Neural progenitor cell (in vitro differentiated cells): ENCODE measurements at regions not wholly inside any gene's neighbourhood (a gene's known extent, or its start where the extent isn't known, plus 50 kb on each side); places are given as distances from the start of the nearest gene placed in this dataset.

Source experiments
- DNase-seq: peaks from one replicate; pipeline ENCODE4 v3.0.0-alpha.2; 2016; ENCODE audit warnings: low spot score
- H2AFZ ChIP-seq: fragments of 200-600 bp; sonication (generic); replicated peaks from 2 replicates; pipeline ENCODE4 v1.6.1; 2016; ENCODE audit warnings: antibody characterized with exemption
- H3F3A ChIP-seq: fragments of 200-600 bp; sonication (generic); 2 replicates; pipeline ENCODE4 v1.6.1; 2016; ENCODE audit warnings: antibody characterized with exemption, low read depth
- H3K27ac ChIP-seq: fragments of 200-600 bp; sonication (generic); 2 replicates; pipeline ENCODE4 v1.5.1; 2016; ENCODE audit warnings: mild to moderate bottlenecking
- H3K27me3 ChIP-seq: fragments of 200-600 bp; sonication (generic); 2 replicates; pipeline ENCODE4 v1.6.1; 2016; ENCODE audit warnings: mild to moderate bottlenecking, moderate library complexity
- H3K36me3 ChIP-seq: fragments of 200-600 bp; sonication (generic); 2 replicates; pipeline ENCODE4 v1.5.1; 2016
- H3K4me1 ChIP-seq: fragments of 200-600 bp; sonication (generic); 2 replicates; pipeline ENCODE4 v1.6.1; 2016; ENCODE audit warnings: mixed run types
- H3K4me2 ChIP-seq: fragments of 200-600 bp; sonication (generic); 2 replicates; pipeline ENCODE4 v1.6.1; 2016
- H3K4me3 ChIP-seq: fragments of 200-600 bp; sonication (generic); 2 replicates; pipeline ENCODE4 v1.5.1; 2016
- H3K79me2 ChIP-seq: fragments of 200-600 bp; sonication (generic); 2 replicates; pipeline ENCODE4 v1.6.1; 2016; ENCODE audit warnings: low read depth
- H3K9ac ChIP-seq: fragments of 200-600 bp; sonication (generic); 2 replicates; pipeline ENCODE4 v1.6.1; 2016
- H3K9me3 ChIP-seq: fragments of 200-600 bp; sonication (generic); 2 replicates; pipeline ENCODE4 v1.5.1; 2016; ENCODE audit warnings: low read depth
- H4K20me1 ChIP-seq: fragments of 200-600 bp; sonication (generic); 2 replicates; pipeline ENCODE4 v1.6.1; 2016; ENCODE audit warnings: low read depth
- H3K27ac Mint-ChIP-seq: 3 replicates; pipeline ENCODE4 v1.8.0; 2021; ENCODE audit warnings: mixed read lengths
- H3K27me3 Mint-ChIP-seq: 2 replicates; pipeline ENCODE4 v1.8.0; 2022; ENCODE audit warnings: low read depth, mild to moderate bottlenecking, inconsistent platforms, moderate library complexity, mixed read lengths; ENCODE audit not compliant: insufficient read depth
- H3K36me3 Mint-ChIP-seq: 3 replicates; pipeline ENCODE4 v1.8.0; 2021; ENCODE audit warnings: mixed read lengths
- H3K4me1 Mint-ChIP-seq: 3 replicates; pipeline ENCODE4 v1.8.0; 2021; ENCODE audit warnings: mixed read lengths
- H3K4me3 Mint-ChIP-seq: 3 replicates; pipeline ENCODE4 v1.8.0; 2021; ENCODE audit warnings: mild to moderate bottlenecking, moderate library complexity, mixed read lengths
- H3K9me3 Mint-ChIP-seq: 3 replicates; pipeline ENCODE4 v1.8.0; 2020; ENCODE audit warnings: mixed read lengths
- EZH2 ChIP-seq: fragments of 200-600 bp; sonication (generic); IDR thresholded peaks from 2 replicates; pipeline ENCODE4 v1.6.1; 2017; ENCODE audit warnings: antibody characterized with exemption, mild to moderate bottlenecking, moderate library complexity
- EZH2phosphoT487 ChIP-seq: fragments of 200-600 bp; sonication (generic); IDR thresholded peaks from 2 replicates; pipeline ENCODE4 v1.6.1; 2017; ENCODE audit warnings: antibody characterized with exemption
- TF ChIP-seq, protein P1 (sequence below): fragments of 200-600 bp; sonication (generic); IDR thresholded peaks from 2 replicates; pipeline ENCODE4 v1.5.1; 2017; ENCODE audit warnings: antibody characterized with exemption, mild to moderate bottlenecking

DNA sequence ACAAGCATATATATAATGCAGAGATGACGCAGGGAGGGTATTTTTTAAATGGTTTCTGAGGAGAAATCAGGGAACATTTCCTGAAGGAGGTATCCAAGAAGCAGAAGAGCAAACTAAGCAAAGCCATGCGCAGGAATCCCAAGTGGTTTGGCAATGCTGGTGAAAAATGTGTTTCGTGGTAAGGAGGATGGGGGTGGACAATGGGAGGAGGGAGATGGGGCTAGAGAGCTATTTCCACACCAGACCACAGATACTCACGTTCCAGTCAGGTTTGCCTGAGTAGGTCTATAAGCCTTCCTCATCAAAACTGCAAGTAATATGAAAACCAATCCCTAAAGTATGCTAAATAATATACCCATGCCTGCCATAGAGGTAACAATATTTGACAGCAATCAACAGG is 223.7 kb upstream of the MKLN1 start:
- H3K9me3 ChIP-seq: no peaks in the 10 kb centered on the region
- no peak overlapping the region for H3K4me3 ChIP-seq
- Mint-ChIP-seq H3K27ac (no peak overlapping the region), H3K4me3 (no peak overlapping the region), H3K4me1 (peaks cover 10% of the 10 kb centered on the region), H3K9me3 (no peaks in the 10 kb centered on the region), H3K27me3 (peaks cover 27% of the 10 kb centered on the region), H3K36me3 (no peaks in the 10 kb centered on the region)
- peaks cover 5% of the 10 kb centered on the region for H3K4me1 ChIP-seq
- no peak for TF ChIP-seq EZH2
- TF ChIP-seq, protein P1, sequence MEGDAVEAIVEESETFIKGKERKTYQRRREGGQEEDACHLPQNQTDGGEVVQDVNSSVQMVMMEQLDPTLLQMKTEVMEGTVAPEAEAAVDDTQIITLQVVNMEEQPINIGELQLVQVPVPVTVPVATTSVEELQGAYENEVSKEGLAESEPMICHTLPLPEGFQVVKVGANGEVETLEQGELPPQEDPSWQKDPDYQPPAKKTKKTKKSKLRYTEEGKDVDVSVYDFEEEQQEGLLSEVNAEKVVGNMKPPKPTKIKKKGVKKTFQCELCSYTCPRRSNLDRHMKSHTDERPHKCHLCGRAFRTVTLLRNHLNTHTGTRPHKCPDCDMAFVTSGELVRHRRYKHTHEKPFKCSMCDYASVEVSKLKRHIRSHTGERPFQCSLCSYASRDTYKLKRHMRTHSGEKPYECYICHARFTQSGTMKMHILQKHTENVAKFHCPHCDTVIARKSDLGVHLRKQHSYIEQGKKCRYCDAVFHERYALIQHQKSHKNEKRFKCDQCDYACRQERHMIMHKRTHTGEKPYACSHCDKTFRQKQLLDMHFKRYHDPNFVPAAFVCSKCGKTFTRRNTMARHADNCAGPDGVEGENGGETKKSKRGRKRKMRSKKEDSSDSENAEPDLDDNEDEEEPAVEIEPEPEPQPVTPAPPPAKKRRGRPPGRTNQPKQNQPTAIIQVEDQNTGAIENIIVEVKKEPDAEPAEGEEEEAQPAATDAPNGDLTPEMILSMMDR: no peak
- TF ChIP-seq EZH2phosphoT487: no peak
- no peak overlapping the region for H3K9ac ChIP-seq
- DNase-seq: no peak
- H3K36me3 ChIP-seq: no peaks in the 10 kb centered on the region
- peaks cover 17% of the 10 kb centered on the region for H3F3A ChIP-seq
- no peaks in the 10 kb centered on the region for H3K79me2 ChIP-seq
- H4K20me1 ChIP-seq: no peaks in the 10 kb centered on the region
- H3K27ac ChIP-seq: no peak overlapping the region
- peaks cover 46% of the 10 kb centered on the region for H3K27me3 ChIP-seq
- H3K4me2 ChIP-seq: no peak overlapping the region
- H2AFZ ChIP-seq: no peak overlapping the region

DNA sequence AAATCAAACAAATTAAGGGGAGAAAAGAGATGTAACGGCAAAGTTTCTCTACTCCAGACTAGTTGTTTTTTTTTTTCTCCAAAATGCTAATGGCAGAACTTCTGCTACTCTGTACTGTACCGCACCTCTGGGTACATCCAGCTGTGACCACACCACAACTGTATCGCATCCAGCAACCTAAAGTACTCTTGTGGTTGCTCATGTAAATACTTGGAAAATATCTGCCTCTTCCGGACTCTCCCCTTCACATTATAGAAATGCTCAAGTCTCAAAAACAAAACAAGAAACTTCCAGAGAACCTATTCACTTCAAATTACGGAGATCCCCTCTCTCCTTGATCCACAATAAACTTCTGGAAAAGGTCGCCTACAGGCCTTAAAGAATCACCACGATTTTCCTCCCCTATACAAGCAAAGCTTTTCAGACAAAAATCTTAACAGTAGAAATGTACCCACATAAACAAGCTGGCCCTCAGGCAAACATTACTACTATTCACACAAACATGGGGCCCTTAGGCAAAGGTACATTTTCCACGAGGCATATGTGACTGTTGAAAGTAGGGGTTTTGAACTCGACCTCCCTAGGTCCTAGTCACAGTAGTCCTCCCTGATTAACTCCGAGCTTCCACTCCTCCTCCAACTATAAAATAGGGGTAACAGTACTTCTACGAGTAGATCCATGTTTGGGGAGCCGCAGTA is 222.9 kb upstream of the MKLN1 start:
- peak overlapping the region; percentile 74 for H3K4me3 ChIP-seq
- peak overlapping the region; percentile 92 for H3K4me3 Mint-ChIP-seq

GRCh38 chr7:131105294-131105798 is 222.3 kb upstream of the MKLN1 start:
- H3K27me3 ChIP-seq: peaks cover 59% of the 10 kb centered on the region
- no peaks in the 10 kb centered on the region for H3K9me3 Mint-ChIP-seq
- peaks cover 24% of the 10 kb centered on the region for H3F3A ChIP-seq
- peak overlapping the region; percentile 92 for H3K4me3 Mint-ChIP-seq
- no peak overlapping the region for H3K9ac ChIP-seq
- H3K4me2 ChIP-seq: peak overlapping the region; percentile 73
- H3K4me1 Mint-ChIP-seq: peaks cover 19% of the 10 kb centered on the region
- no peaks in the 10 kb centered on the region for H3K36me3 ChIP-seq
- DNase-seq: no peak
- H3K27me3 Mint-ChIP-seq: peaks cover 32% of the 10 kb centered on the region
- peaks cover 15% of the 10 kb centered on the region for H3K4me1 ChIP-seq
- no peaks in the 10 kb centered on the region for H3K9me3 ChIP-seq
- no peaks in the 10 kb centered on the region for H4K20me1 ChIP-seq
- H3K4me3 ChIP-seq: peak overlapping the region; percentile 74
- no peaks in the 10 kb centered on the region for H3K36me3 Mint-ChIP-seq
- H3K79me2 ChIP-seq: no peaks in the 10 kb centered on the region
- no peak overlapping the region for H3K27ac Mint-ChIP-seq
- H2AFZ ChIP-seq: peak overlapping the region; percentile 74
- TF ChIP-seq, protein P1: no peak
- no peak for TF ChIP-seq EZH2phosphoT487
- no peak overlapping the region for H3K27ac ChIP-seq

More for the DNA sequence above, 222.9 kb upstream of the MKLN1 start:
- H3K4me1 Mint-ChIP-seq: peaks cover 17% of the 10 kb centered on the region
- Histone ChIP-seq H3K4me1 (peaks cover 12% of the 10 kb centered on the region), H3K9ac (no peak overlapping the region), H3K79me2 (no peaks in the 10 kb centered on the region), H2AFZ (no peak overlapping the region), H3K4me2 (peak overlapping the region; percentile 73), H3K27me3 (peaks cover 54% of the 10 kb centered on the region), H3F3A (peaks cover 20% of the 10 kb centered on the region), H3K9me3 (no peaks in the 10 kb centered on the region), H4K20me1 (no peaks in the 10 kb centered on the region), H3K27ac (no peak overlapping the region), H3K36me3 (no peaks in the 10 kb centered on the region)
- peaks cover 32% of the 10 kb centered on the region for H3K27me3 Mint-ChIP-seq
- H3K36me3 Mint-ChIP-seq: no peaks in the 10 kb centered on the region
- no peak for TF ChIP-seq EZH2phosphoT487
- TF ChIP-seq, protein P1: no peak
- no peak for TF ChIP-seq EZH2
- H3K27ac Mint-ChIP-seq: no peak overlapping the region
- H3K9me3 Mint-ChIP-seq: no peaks in the 10 kb centered on the region
- DNase-seq: no peak
